HFFc6 (cell line): ENCODE measurements at regions not wholly inside any gene's neighbourhood (a gene's known extent, or its start where the extent isn't known, plus 50 kb on each side); places are given as distances from the start of the nearest gene placed in this dataset.

Source experiments
- DNase-seq: peaks from one replicate; pipeline ENCODE4 v3.0.0-alpha.2; 2018
- H3K27ac Mint-ChIP-seq: 2 replicates; pipeline ENCODE4 v1.8.0; 2020; ENCODE audit warnings: mild to moderate bottlenecking, mixed read lengths
- H3K27me3 Mint-ChIP-seq: 2 replicates; pipeline ENCODE4 v1.8.0; 2021; ENCODE audit warnings: mild to moderate bottlenecking, moderate library complexity, mixed read lengths; ENCODE audit not compliant: insufficient read depth
- H3K36me3 Mint-ChIP-seq: 2 replicates; pipeline ENCODE4 v1.8.0; 2021; ENCODE audit warnings: low read depth, mixed read lengths
- H3K4me1 Mint-ChIP-seq: 2 replicates; pipeline ENCODE4 v1.8.0; 2020; ENCODE audit warnings: low read depth, mixed read lengths
- H3K4me3 Mint-ChIP-seq: 2 replicates; pipeline ENCODE4 v1.8.0; 2020; ENCODE audit warnings: mild to moderate bottlenecking, moderate library complexity, mixed read lengths
- H3K9me3 Mint-ChIP-seq: 2 replicates; pipeline ENCODE4 v1.8.0; 2020; ENCODE audit warnings: mild to moderate bottlenecking, mixed read lengths
- TF ChIP-seq, protein P1 (sequence below): fragments of 200-600 bp; sonication (generic); IDR thresholded peaks from 2 replicates; pipeline ENCODE4 v1.5.0; 2021; ENCODE audit warnings: antibody characterized with exemption, mild to moderate bottlenecking

GRCh38 chr14:48874711-48875110 lies 711.5 kb downstream of the RPS29 start:
- Mint-ChIP-seq H3K27me3 (no peaks in the 10 kb centered on the region), H3K36me3 (no peaks in the 10 kb centered on the region; the same call in 1 of the 2 replicates), H3K4me1 (no peaks in the 10 kb centered on the region), H3K4me3 (no peak overlapping the region), H3K27ac (no peak overlapping the region), H3K9me3 (peaks cover 20% of the 10 kb centered on the region)
- TF ChIP-seq, protein P1, sequence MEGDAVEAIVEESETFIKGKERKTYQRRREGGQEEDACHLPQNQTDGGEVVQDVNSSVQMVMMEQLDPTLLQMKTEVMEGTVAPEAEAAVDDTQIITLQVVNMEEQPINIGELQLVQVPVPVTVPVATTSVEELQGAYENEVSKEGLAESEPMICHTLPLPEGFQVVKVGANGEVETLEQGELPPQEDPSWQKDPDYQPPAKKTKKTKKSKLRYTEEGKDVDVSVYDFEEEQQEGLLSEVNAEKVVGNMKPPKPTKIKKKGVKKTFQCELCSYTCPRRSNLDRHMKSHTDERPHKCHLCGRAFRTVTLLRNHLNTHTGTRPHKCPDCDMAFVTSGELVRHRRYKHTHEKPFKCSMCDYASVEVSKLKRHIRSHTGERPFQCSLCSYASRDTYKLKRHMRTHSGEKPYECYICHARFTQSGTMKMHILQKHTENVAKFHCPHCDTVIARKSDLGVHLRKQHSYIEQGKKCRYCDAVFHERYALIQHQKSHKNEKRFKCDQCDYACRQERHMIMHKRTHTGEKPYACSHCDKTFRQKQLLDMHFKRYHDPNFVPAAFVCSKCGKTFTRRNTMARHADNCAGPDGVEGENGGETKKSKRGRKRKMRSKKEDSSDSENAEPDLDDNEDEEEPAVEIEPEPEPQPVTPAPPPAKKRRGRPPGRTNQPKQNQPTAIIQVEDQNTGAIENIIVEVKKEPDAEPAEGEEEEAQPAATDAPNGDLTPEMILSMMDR, result no peak
- no peak for DNase-seq

- DNase-seq, result no peak
- no peaks in the 10 kb centered on the region for H3K4me1 Mint-ChIP-seq
- no peak overlapping the region; the same call in 1 of the 2 replicates for H3K4me3 Mint-ChIP-seq
- H3K27me3 Mint-ChIP-seq, result no peaks in the 10 kb centered on the region
- TF ChIP-seq, protein P1, result no peak
- H3K36me3 Mint-ChIP-seq, result peaks cover 5% of the 10 kb centered on the region
- H3K9me3 Mint-ChIP-seq, result peaks cover 39% of the 10 kb centered on the region
- H3K27ac Mint-ChIP-seq, result no peak overlapping the region
These were observed 728.8 kb downstream of the RPS29 start for GRCh38 chr14:48857366-48857765.

DNA sequence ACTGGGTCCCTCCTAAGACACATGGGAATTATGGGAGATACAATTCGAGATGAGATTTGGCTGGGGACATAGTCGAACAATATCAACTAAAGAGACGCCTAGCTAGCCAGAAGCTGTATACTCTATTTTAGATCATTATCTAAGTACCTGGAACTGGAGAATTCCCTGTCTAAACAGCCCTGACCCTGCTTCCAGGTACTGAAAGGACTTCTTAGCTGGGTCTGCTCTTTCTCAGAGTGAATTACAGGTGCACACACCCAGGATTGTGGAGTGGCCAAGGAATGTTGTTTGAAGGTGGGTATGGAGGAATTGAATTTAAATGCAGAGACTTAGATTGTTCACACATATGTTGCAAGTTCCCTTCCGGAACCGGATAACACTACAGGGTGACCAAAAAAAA lies 733.0 kb downstream of the RPS29 start:
- Mint-ChIP-seq H3K36me3 (peaks cover 5% of the 10 kb centered on the region; the same call in 1 of the 2 replicates), H3K27ac (no peak overlapping the region), H3K9me3 (peaks cover 43% of the 10 kb centered on the region), H3K4me1 (no peaks in the 10 kb centered on the region), H3K27me3 (no peaks in the 10 kb centered on the region), H3K4me3 (no peak overlapping the region)
- no peak for DNase-seq
- TF ChIP-seq, protein P1, result no peak

GRCh38 chr14:48849741-48850322 lies 736.3 kb downstream of the RPS29 start:
- TF ChIP-seq, protein P1, result no peak
- H3K36me3 Mint-ChIP-seq, result peaks cover 5% of the 10 kb centered on the region; the same call in 1 of the 2 replicates
- H3K27ac Mint-ChIP-seq, result no peak overlapping the region
- DNase-seq, result no peak
- H3K9me3 Mint-ChIP-seq, result peaks cover 37% of the 10 kb centered on the region
- H3K4me1 Mint-ChIP-seq, result no peaks in the 10 kb centered on the region
- no peak overlapping the region for H3K4me3 Mint-ChIP-seq
- no peaks in the 10 kb centered on the region; the same call in 1 of the 2 replicates for H3K27me3 Mint-ChIP-seq

GRCh38 chr14:48842785-48843184 lies 743.4 kb downstream of the RPS29 start:
- Mint-ChIP-seq H3K27me3 (no peaks in the 10 kb centered on the region; the same call in 1 of the 2 replicates), H3K9me3 (peaks cover 19% of the 10 kb centered on the region), H3K27ac (no peak overlapping the region), H3K36me3 (peaks cover 3% of the 10 kb centered on the region; the same call in 1 of the 2 replicates), H3K4me1 (no peaks in the 10 kb centered on the region), H3K4me3 (no peak overlapping the region)
- TF ChIP-seq, protein P1, result no peak
- no peak for DNase-seq
